ENCODE measurements at regions not wholly inside any gene's neighbourhood (a gene's known extent, or its start where the extent isn't known, plus 50 kb on each side); places are given as distances from the start of the nearest gene placed in this dataset.
"Not testable (repeated sequence)": the region's sequence is repeated elsewhere in the genome, so short reads cannot be mapped to it uniquely, and the experiment has no call there.

DNA sequence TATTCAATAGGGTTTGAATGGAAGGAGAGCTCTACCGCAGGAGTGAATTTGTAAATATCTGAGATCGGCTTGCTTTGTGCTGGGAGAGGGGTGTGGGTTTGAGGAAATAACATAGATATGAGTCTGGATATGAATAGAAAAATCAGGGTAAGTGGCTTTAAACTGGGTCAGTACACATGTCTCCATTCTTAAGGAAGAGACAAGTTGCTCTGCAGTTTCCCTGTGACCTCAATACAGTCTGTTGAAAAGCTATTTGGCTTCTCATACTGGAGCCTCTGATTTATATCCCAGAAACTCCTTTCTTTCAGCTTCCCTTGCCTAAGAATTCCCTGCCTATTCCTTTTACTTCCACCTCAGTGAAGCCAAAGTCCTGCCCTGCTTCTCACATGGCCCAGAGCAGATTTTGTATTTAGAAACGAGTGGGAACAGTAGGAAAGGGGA, 153.5 kb upstream of the ATF7IP start:
- H3K4me1 Mint-ChIP-seq (ENCODE audit: low read depth), result peaks cover 9% of the 10 kb centered on the region
- no peak overlapping the region for H3K27ac Mint-ChIP-seq
- POLR2A ChIA-PET, result no interaction called here

DNA sequence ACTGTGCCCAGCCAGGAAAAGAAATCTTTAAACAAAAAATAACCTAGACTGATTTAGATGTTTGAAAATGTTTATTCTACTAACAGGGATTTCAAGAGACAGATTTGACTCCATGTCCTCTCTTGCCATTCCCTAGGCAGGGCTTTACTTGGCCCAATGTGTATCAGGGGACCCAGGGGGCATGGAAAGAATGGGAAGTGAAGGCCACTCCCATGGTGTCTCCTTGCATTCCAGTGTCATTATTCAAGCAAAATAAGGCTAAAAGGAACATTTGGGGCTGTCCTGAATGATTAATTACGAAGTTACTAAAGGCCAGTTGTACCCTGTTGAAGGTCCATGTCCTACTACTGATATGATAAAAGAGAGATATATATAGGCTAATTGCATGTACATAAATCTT, 151.9 kb upstream of the ATF7IP start:
- Histone ChIP-seq H3K9me3 (ENCODE audit: control insufficient read depth in 1 of 2, insufficient read depth in 1 of 2, low read length in 2 of 2) (no peaks in the 10 kb centered on the region), H3K27ac (ENCODE audit: low read depth in 1 of 2, low read length in 2 of 2) (no peak overlapping the region), H3K36me3 (ENCODE audit: insufficient read depth, low read length) (no peaks in the 10 kb centered on the region), H3K27me3 (ENCODE audit: control insufficient read depth in 1 of 2, insufficient read depth in 2 of 2, low read length in 2 of 2) (no peaks in the 10 kb centered on the region), H3K4me1 (ENCODE audit: insufficient read depth, low read length) (peaks cover 15% of the 10 kb centered on the region), H3K4me3 (ENCODE audit: low read length) (no peak overlapping the region)
- Mint-ChIP-seq H3K9me3 (no peaks in the 10 kb centered on the region), H3K36me3 (ENCODE audit: low read depth) (no peaks in the 10 kb centered on the region), H3K4me1 (ENCODE audit: low read depth) (peaks cover 13% of the 10 kb centered on the region), H3K27me3 (no peaks in the 10 kb centered on the region), H3K4me3 (no peak overlapping the region), H3K27ac (no peak overlapping the region)
- ATAC-seq (ENCODE audit: poor library complexity) (no peak), DNase-seq (no peak)
- POLR2A ChIA-PET, result no interaction called here
- TF ChIP-seq, protein P1, sequence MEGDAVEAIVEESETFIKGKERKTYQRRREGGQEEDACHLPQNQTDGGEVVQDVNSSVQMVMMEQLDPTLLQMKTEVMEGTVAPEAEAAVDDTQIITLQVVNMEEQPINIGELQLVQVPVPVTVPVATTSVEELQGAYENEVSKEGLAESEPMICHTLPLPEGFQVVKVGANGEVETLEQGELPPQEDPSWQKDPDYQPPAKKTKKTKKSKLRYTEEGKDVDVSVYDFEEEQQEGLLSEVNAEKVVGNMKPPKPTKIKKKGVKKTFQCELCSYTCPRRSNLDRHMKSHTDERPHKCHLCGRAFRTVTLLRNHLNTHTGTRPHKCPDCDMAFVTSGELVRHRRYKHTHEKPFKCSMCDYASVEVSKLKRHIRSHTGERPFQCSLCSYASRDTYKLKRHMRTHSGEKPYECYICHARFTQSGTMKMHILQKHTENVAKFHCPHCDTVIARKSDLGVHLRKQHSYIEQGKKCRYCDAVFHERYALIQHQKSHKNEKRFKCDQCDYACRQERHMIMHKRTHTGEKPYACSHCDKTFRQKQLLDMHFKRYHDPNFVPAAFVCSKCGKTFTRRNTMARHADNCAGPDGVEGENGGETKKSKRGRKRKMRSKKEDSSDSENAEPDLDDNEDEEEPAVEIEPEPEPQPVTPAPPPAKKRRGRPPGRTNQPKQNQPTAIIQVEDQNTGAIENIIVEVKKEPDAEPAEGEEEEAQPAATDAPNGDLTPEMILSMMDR (IDR thresholded peaks at IDR 0.05), result no peak
- CTCF ChIA-PET, result no interaction called here
- intact Hi-C loops (cut with DNase I, micrococcal nuclease), result no loop called here

More for the DNA sequence above, 153.5 kb upstream of the ATF7IP start:
- Histone ChIP-seq H3K9me3 (ENCODE audit: control insufficient read depth in 1 of 2, insufficient read depth in 1 of 2, low read length in 2 of 2) (no peaks in the 10 kb centered on the region), H3K4me1 (ENCODE audit: insufficient read depth, low read length) (peaks cover 12% of the 10 kb centered on the region), H3K4me3 (ENCODE audit: low read length) (no peak overlapping the region), H3K27ac (ENCODE audit: low read depth in 1 of 2, low read length in 2 of 2) (no peak overlapping the region), H3K36me3 (ENCODE audit: insufficient read depth, low read length) (no peaks in the 10 kb centered on the region), H3K27me3 (ENCODE audit: control insufficient read depth in 1 of 2, insufficient read depth in 2 of 2, low read length in 2 of 2) (no peaks in the 10 kb centered on the region)
- no peaks in the 10 kb centered on the region for H3K27me3 Mint-ChIP-seq
- H3K9me3 Mint-ChIP-seq, result no peaks in the 10 kb centered on the region
- H3K36me3 Mint-ChIP-seq (ENCODE audit: low read depth), result no peaks in the 10 kb centered on the region
- DNase-seq, result no peak
- intact Hi-C loops (cut with DNase I, micrococcal nuclease), result no loop called here
- TF ChIP-seq, protein P1 (IDR thresholded peaks at IDR 0.05), result no peak
- H3K4me3 Mint-ChIP-seq, result no peak overlapping the region
- no peak for ATAC-seq (ENCODE audit: poor library complexity)
- CTCF ChIA-PET, result no interaction called here

DNA sequence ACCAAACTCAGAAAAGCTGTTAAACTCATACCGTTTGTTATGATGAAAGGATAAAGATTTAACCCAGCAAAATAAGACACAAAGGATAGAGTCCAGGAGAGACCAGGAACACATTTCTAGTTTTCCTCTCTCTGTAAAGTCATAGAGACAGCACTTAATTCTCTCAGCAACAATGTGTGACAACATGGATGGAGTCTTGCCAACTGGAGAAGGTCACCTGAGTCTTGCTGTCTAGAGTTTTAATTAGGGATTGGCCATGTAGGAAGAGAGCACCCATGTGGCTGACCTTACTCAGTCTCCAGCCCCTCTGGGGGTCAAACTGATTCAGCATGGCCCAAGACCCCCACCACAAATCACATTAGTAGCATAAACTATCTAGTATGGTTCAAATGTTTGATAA, 151.0 kb upstream of the ATF7IP start:
- no peaks in the 10 kb centered on the region for H3K9me3 Mint-ChIP-seq
- CTCF ChIA-PET, result no interaction called here
- no peaks in the 10 kb centered on the region for H3K36me3 Mint-ChIP-seq (ENCODE audit: low read depth)
- Histone ChIP-seq H3K36me3 (ENCODE audit: insufficient read depth, low read length) (no peaks in the 10 kb centered on the region), H3K27ac (ENCODE audit: low read depth in 1 of 2, low read length in 2 of 2) (no peak overlapping the region), H3K4me1 (ENCODE audit: insufficient read depth, low read length) (peaks cover 15% of the 10 kb centered on the region), H3K4me3 (ENCODE audit: low read length) (no peak overlapping the region), H3K27me3 (ENCODE audit: control insufficient read depth in 1 of 2, insufficient read depth in 2 of 2, low read length in 2 of 2) (no peaks in the 10 kb centered on the region), H3K9me3 (ENCODE audit: control insufficient read depth in 1 of 2, insufficient read depth in 1 of 2, low read length in 2 of 2) (peaks cover 0 to 3% of the 10 kb centered on the region in 2 experiments)
- POLR2A ChIA-PET, result no interaction called here
- DNase-seq, result no peak
- H3K27me3 Mint-ChIP-seq, result no peaks in the 10 kb centered on the region
- H3K27ac Mint-ChIP-seq, result no peak overlapping the region
- intact Hi-C loops (cut with DNase I, micrococcal nuclease), result no loop called here
- H3K4me1 Mint-ChIP-seq (ENCODE audit: low read depth), result peaks cover 13% of the 10 kb centered on the region
- ATAC-seq (ENCODE audit: poor library complexity), result no peak
- no peak overlapping the region for H3K4me3 Mint-ChIP-seq
- TF ChIP-seq, protein P1 (IDR thresholded peaks at IDR 0.05), result no peak

DNA sequence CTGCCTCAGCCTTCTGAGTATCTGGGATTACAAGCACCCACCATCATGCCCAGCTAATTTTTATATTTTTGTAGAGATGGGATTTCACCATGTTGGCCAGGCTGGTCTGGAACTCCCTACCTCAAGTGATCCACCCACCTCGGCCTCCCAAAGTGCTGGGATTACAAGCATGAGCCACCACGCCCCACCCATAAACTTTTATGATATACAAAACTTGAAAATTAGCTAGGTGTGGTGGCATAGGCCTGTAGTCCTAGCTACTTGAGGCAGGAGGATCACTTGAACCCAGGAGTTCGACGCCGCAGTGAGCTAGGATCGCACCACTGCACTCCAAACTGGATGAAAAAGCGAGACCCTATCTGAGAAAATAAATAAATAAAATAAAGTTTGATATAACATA, 149.5 kb upstream of the ATF7IP start:
- H3K27me3 ChIP-seq (ENCODE audit: control insufficient read depth in 1 of 2, insufficient read depth in 2 of 2, low read length in 2 of 2); H3K9me3 Mint-ChIP-seq; ATAC-seq (ENCODE audit: poor library complexity); H3K27me3 Mint-ChIP-seq; POLR2A ChIA-PET; H3K36me3 ChIP-seq (ENCODE audit: insufficient read depth, low read length); H3K4me3 Mint-ChIP-seq; intact Hi-C loops (cut with DNase I, micrococcal nuclease); H3K36me3 Mint-ChIP-seq (ENCODE audit: low read depth); H3K27ac Mint-ChIP-seq; H3K9me3 ChIP-seq (ENCODE audit: control insufficient read depth in 1 of 2, insufficient read depth in 1 of 2, low read length in 2 of 2); CTCF ChIA-PET: not testable (repeated sequence)
- peaks cover 15% of the 10 kb centered on the region for H3K4me1 Mint-ChIP-seq (ENCODE audit: low read depth)
- Histone ChIP-seq H3K27ac (ENCODE audit: low read depth in 1 of 2, low read length in 2 of 2) (peak overlapping the region in 1 of 2 donors; percentile 5), H3K4me3 (ENCODE audit: low read length) (peak overlapping the region; percentile 48), H3K4me1 (ENCODE audit: insufficient read depth, low read length) (peaks cover 15% of the 10 kb centered on the region)
- peak in 1 of 14 experiments; percentile 2 for DNase-seq

Data from CD4-positive, alpha-beta T cell (primary cell).